GM18508 (cell line): ENCODE measurements at regions not wholly inside any gene's neighbourhood (a gene's known extent, or its start where the extent isn't known, plus 50 kb on each side); places are given as distances from the start of the nearest gene placed in this dataset.

Source experiments
- ATAC-seq: cut with Tn5 transposase; IDR thresholded peaks from one replicate; pipeline ENCODE4 v1.9.1; 2021; ENCODE audit warnings: moderate number of reproducible peaks; ENCODE audit not compliant: insufficient read depth, unreplicated experiment

GRCh38 chr5:88405783-88406182 is 137.1 kb upstream of the TMEM161B start:
- no peak for ATAC-seq

- ATAC-seq = no peak
Measured at GRCh38 chr5:88404405-88404804, 135.8 kb upstream of the TMEM161B start.

- no peak for ATAC-seq
Measured at GRCh38 chr5:88401686-88402085, 133.0 kb upstream of the TMEM161B start.

GRCh38 chr5:88401228-88401627 is 132.6 kb upstream of the TMEM161B start:
- ATAC-seq = no peak

- no peak for ATAC-seq
Measured at GRCh38 chr5:88399561-88399960, 130.9 kb upstream of the TMEM161B start.

GRCh38 chr5:88398316-88398715 is 129.7 kb upstream of the TMEM161B start:
- no peak for ATAC-seq

- no peak for ATAC-seq
Measured at GRCh38 chr5:88396751-88397281, 128.2 kb upstream of the TMEM161B start.

- no peak for ATAC-seq
Measured at GRCh38 chr5:88396000-88396535, 127.4 kb upstream of the TMEM161B start.

GRCh38 chr5:88395264-88395663 is 126.6 kb upstream of the TMEM161B start:
- ATAC-seq = no peak

GRCh38 chr5:88394536-88395175 is 126.0 kb upstream of the TMEM161B start:
- ATAC-seq = no peak

GRCh38 chr5:88393716-88394535 is 125.3 kb upstream of the TMEM161B start:
- ATAC-seq = no peak

GRCh38 chr5:88393042-88393441 is 124.4 kb upstream of the TMEM161B start:
- no peak for ATAC-seq

- no peak for ATAC-seq
Measured at GRCh38 chr5:88391991-88392390, 123.3 kb upstream of the TMEM161B start.

GRCh38 chr5:88391116-88391515 is 122.5 kb upstream of the TMEM161B start:
- ATAC-seq = no peak

GRCh38 chr5:88390481-88390880 is 121.8 kb upstream of the TMEM161B start:
- no peak for ATAC-seq

- ATAC-seq = no peak
Measured at GRCh38 chr5:88390096-88390441, 121.4 kb upstream of the TMEM161B start.

GRCh38 chr5:88389338-88390095 is 120.9 kb upstream of the TMEM161B start:
- no peak for ATAC-seq

- ATAC-seq = no peak
Measured at GRCh38 chr5:88388476-88389337, 120.1 kb upstream of the TMEM161B start.

- no peak for ATAC-seq
Measured at GRCh38 chr5:88384886-88385285, 116.2 kb upstream of the TMEM161B start.

- no peak for ATAC-seq
Measured at GRCh38 chr5:88380332-88380731, 111.7 kb upstream of the TMEM161B start.
